Epithelial cell of prostate (primary cell): ENCODE measurements at regions not wholly inside any gene's neighbourhood (a gene's known extent, or its start where the extent isn't known, plus 50 kb on each side); places are given as distances from the start of the nearest gene placed in this dataset.
A peak's percentile ranks its signal among the peaks of the same experiment; 100 is the strongest.
"Not testable (repeated sequence)": the region's sequence is repeated elsewhere in the genome, so short reads cannot be mapped to it uniquely, and the experiment has no call there.

Source experiments
- DNase-seq: peaks from one replicate; pipeline ENCODE4 v3.0.0-alpha.2; 2011; ENCODE audit warnings: low read depth, low spot score
- H3K27ac ChIP-seq: fragments of 450-650 bp; 2 replicates; pipeline ENCODE4 v1.5.1; 2017; ENCODE audit warnings: mild to moderate bottlenecking

DNA sequence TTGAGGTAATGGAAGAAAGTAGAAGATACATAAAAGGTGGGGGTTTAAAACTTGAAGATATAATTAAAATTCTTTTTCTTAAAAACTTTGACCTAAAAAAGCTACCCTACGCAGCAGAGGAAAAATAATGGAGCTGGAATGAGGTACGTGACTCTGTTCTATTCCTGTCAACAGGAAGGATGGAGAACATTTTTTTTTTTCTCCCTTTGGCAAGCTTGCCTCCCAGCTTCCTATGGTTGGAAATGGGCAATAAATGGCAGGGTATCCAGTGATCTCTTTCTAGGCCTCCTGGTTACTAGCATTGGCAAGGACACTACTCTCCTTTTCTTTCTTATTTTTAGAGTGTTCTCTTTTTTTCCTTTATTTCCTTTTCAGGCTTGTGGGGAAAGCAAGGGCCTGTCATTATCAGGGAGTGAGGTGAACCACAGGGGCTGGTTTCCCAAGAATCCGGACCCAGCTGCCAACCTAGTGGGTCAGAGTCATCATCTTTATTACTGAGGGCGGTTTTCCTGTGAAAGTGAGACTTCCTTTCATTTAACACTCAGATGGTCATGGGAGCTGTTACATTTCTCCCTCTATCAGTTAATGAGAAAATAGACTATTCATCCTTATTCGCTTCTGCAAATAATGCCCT, 224.6 kb downstream of the SPRY1 start:
- H3K27ac ChIP-seq: no peak overlapping the region
- DNase-seq: no peak

DNA sequence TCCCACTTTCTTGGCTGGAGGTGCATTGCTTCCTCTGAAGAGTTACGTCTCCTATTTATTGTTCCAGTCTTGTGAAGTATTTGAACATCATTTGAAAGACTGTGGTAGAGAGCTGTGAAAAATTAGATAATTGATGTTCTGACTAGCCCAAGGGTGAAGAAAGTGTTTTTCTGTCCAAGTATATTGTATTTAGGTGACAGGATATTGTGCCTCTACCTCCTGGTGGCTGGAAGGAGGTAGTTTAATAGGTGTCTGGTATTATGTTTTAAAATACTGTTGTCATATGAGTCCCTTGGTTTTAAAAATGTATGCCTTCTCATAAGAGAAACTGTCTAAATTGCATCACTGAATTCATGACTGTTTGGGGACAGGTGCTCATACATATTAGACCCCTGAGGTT, 226.0 kb downstream of the SPRY1 start:
- H3K27ac ChIP-seq: no peak overlapping the region
- DNase-seq: no peak

- DNase-seq: no peak
- no peak overlapping the region for H3K27ac ChIP-seq
These were observed 227.0 kb downstream of the SPRY1 start for GRCh38 chr4:123623611-123624010.

DNA sequence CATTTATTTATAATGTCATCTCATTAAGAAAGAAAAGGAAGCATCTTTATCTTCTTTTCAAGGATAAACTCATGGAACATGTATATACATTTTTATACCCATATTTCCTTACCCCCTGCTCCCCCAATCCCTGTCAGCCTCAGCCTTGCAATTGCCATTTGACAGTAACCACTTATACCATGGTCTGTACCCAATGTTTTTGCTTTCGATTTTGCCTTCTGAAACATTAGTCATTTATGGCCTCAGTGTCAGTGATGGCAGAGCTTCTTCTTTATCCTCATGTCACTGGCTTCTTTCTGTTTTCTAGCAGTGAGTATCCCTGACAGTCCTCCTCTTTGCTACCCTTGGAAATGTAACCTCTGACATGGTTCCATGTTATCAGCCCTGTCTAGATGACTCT, 228.4 kb downstream of the SPRY1 start:
- no peak for DNase-seq
- H3K27ac ChIP-seq: no peak overlapping the region

DNA sequence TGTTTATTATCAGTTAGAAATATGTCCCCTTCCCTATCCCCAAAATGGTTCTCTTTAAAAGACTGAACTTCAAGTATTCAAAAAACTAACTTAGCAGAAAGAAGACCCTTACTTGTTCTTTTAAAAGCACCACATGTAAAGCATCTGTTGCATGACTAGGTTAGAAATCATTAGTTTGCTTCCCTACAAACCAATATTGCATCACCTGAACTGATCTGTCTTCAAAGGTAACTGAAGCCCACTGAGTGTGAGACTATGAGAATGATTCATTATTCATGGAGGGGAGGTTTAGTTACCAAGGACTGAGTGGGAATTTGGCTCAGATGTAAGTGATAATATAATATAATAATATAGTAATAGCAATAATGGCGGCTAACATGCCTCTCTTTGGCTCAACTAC, 231.7 kb downstream of the SPRY1 start:
- H3K27ac ChIP-seq: no peak overlapping the region
- no peak for DNase-seq

DNA sequence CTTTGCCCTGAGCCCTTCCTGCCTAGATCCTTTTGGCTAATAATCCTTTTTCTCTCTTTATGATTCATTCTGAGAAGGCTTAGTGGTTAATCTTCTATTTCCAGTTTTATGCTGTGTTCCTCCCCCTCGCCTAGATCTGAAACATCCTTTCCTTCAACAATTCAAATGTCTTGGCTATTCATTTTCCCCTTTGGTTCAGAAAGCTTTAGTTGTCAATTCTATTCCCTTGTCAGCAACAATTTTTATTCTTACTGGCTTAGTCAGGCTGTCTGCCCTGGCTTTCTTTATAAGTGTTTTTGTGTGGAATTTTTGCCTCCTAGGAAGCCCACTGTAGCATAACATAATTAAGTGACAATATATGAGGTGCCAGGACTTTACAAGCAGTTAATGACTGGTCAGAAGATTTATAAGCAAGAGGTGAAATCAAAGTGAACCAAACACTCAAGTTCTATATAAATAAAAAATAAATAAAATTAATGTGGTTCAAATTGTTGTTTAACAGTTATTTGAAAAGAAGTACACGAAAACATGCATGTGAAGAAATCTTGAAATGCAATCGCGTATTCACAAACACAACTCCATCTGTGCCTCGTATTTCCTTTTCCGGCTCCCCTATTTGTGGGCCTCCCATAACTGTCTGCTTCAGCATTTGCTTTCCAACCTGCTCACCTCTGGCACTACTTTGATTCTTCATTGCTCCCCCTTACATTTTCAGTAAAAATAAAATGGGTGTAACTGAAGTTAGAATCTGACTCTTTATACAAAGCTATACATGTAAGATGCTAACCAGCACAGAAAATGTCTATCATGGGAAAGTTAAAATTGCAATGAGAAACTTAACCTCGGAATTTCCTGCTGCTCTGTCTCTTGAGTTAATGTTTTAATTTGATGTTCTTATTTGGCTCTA, 235.4 kb downstream of the SPRY1 start:
- no peak overlapping the region for H3K27ac ChIP-seq
- DNase-seq: no peak

GRCh38 chr4:123632693-123633030, 236.1 kb downstream of the SPRY1 start:
- no peak for DNase-seq
- H3K27ac ChIP-seq: no peak overlapping the region

DNA sequence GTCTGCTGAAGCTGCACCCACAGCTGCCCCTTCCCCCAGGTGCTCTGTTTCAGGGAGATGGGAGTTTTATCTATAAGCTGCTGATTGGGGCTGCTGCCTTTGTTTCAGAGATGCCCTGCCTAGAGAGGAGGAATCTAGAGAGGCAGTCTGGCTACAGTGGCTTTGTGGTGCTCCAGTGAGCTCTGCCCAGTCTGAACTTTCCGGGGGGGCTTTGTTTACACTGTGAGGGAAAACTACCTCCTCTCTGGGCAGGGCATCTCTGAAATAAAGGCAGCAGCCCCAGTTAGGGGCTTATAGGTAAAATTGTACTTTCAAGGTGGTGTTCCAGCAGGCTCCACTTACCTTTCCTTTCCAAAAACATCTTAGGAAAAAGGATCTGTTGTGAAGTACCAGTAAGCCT, 242.2 kb downstream of the SPRY1 start:
- DNase-seq: no peak
- H3K27ac ChIP-seq: no peak overlapping the region

DNA sequence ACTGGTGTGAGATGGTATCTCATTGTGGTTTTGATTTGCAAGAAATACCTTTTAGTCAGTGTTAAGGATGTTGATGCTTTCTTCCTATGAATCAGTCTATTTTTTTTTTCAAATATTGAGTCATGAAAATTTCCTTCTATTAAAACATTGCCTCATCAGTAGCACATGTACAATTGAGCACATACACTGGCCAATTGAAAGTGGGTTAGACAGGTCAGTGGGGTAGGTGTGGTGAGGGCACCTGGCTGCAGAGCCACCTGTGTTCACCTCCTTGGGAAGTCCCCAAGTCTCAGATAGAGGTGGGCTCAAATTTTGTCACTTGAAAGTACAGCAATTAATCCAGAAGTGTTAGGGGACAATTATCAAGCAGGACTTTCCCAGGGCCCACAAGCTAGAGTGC, 243.7 kb downstream of the SPRY1 start:
- DNase-seq: peak; percentile 81
- peak overlapping the region; percentile 74 for H3K27ac ChIP-seq

DNA sequence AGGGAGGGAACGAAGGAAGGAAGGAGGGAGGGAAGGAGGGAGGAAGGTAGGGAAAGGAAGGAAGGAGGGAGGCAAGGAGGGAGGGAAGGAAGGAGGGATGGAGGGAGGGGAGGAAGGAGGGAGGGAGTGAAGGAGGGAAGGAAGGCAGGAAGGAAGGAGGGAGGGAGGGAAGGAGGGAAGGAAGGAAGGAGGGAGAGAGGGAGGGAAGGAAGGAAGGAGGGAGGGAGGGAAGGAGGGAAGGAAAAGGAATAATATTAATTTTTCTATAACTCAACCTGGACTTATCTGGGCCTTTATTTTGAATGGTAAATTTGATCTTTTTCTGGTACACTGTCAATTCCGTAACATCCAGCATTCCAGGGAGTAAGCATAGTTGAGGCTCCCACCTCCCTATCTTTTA, 244.2 kb downstream of the SPRY1 start:
- DNase-seq: no peak
- H3K27ac ChIP-seq: peak overlapping the region; percentile 74

GRCh38 chr4:123643691-123644090, 247.1 kb downstream of the SPRY1 start:
- H3K27ac ChIP-seq: no peak overlapping the region
- DNase-seq: no peak

- H3K27ac ChIP-seq: peak overlapping the region; percentile 52
- no peak for DNase-seq
These were observed 252.7 kb downstream of the SPRY1 start for GRCh38 chr4:123649250-123649644.

DNA sequence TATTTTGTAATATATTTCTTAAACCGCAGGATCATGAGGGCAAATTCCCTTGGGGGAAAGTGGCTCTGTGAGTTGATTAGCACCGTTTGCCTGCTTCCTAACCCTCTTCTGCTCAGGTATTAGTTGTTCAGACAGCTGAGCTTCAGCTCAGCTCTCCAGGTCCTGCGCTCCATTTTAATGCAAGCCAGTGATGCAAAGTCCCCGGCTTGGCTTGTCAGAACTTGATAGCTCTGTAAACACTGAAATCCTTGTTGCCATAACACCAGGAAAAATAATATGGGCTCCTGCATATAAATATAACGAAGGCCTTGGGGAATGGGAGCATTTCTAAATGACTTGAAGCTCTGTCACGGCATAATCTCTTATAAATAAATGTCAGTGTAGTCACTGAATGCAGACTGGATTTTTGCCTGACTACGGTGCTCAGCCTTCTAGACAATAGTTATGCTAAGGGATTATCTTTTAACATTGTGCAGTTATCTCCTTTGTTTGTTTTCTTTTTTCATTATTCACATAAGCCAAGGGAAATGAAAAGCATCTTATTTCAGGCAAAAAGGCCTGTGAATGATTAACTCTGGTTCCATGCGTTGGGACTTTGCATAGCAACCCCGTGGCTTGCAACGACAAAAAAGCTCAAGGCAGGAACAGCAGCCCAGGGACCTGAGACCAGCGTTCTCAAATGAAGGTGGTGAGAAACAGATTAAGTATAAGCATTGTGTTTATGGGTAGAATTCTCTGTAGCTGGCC, 253.2 kb downstream of the SPRY1 start:
- H3K27ac ChIP-seq: peak overlapping the region; percentile 52
- DNase-seq: peak; percentile 70

GRCh38 chr4:123651066-123651465, 254.5 kb downstream of the SPRY1 start:
- no peak for DNase-seq
- no peak overlapping the region for H3K27ac ChIP-seq

DNA sequence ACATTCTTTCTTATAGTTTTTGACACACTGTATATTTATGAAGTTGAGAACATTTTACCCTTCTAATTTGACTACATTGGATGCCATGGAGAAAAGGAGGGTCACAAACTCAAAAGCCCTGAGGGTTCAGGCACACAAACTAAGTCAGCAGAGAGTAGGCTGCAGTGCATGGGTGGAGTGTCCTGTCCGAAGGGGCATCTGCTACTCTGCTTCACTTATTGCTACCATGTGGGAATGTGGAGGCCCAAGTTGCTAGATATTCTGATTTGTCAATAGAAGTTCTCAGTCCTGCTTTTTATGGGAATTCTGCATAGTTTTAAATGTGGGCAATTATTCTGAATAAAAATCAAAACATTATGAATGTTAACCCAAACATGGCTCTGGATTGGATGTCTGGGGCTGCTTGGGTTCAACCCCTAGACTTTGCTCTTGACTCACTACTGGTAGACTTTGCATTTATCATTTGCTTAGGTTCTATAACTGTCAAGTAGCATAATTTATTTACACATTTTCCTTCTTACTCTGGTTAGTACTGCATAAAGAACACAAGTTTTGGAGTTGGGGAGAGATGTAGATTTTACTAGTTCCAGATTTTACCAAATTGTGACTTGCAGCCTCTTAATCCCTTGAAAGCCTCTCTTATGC, 255.1 kb downstream of the SPRY1 start:
- DNase-seq: no peak
- H3K27ac ChIP-seq: no peak overlapping the region

- H3K27ac ChIP-seq: no peak overlapping the region
- no peak for DNase-seq
These were observed 255.9 kb downstream of the SPRY1 start for GRCh38 chr4:123652476-123652875.

DNA sequence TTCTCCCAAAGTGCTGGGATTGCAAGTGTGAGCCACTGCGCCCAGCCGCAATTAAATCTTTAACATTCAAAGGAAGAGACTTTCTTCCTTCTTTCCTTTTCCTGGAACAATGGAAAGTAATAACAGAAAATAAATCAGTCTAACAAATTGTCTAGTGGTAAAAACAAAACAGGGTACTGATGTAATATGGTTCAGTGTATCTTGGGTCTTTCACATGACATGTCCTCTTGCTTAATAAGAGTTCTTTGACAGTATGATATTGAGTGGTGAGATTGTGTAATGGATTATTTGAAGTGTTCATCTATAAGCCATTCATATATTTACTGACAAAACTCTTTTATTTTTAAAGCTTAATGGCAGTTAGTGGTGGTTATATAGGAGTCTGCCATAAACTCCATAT, 256.6 kb downstream of the SPRY1 start:
- no peak overlapping the region for H3K27ac ChIP-seq
- no peak for DNase-seq

- not testable (repeated sequence) for H3K27ac ChIP-seq, DNase-seq
These were observed 260.2 kb downstream of the SPRY1 start for GRCh38 chr4:123656746-123657294.

GRCh38 chr4:123657606-123658005, 261.0 kb downstream of the SPRY1 start:
- DNase-seq, H3K27ac ChIP-seq: not testable (repeated sequence)

GRCh38 chr4:123659262-123659661, 262.7 kb downstream of the SPRY1 start:
- H3K27ac ChIP-seq: no peak overlapping the region
- no peak for DNase-seq
